ENCODE measurements at regions not wholly inside any gene's neighbourhood (a gene's known extent, or its start where the extent isn't known, plus 50 kb on each side); places are given as distances from the start of the nearest gene placed in this dataset.
"Not testable (repeated sequence)": the region's sequence is repeated elsewhere in the genome, so short reads cannot be mapped to it uniquely, and the experiment has no call there.

- TF ChIP-seq CTCF (IDR thresholded peaks at IDR 0.05; ENCODE audit: control extremely low read depth, extremely low read depth), result peak; percentile 31
- no peak for ATAC-seq (ENCODE audit: insufficient read depth, low FRiP score)
- WGBS, 2 donors, result 18 to 19% methylated on average over 9 of the region's 9 CpGs
Observed at GRCh38 chrX:27336466-27337091, 126.6 kb downstream of the PPP4R3C start.

GRCh38 chrX:27321632-27322031 lies 141.5 kb downstream of the PPP4R3C start:
- no peaks in the 10 kb centered on the region for H3K4me1 ChIP-seq (ENCODE audit: control insufficient read depth in 5 of 5, insufficient read depth in 5 of 5, low read length in 5 of 5)
- 35 to 80% methylated on average over 1 of the region's 1 CpG for WGBS, 2 donors
- no peak for ATAC-seq (ENCODE audit: insufficient read depth, low FRiP score)
- H3K27ac ChIP-seq (ENCODE audit: low read depth in 1 of 2, low read length in 1 of 2), result no peak overlapping the region
- no peak for TF ChIP-seq CTCF (IDR thresholded peaks at IDR 0.05; ENCODE audit: control extremely low read depth, extremely low read depth)
- no peaks in the 10 kb centered on the region for H3K36me3 ChIP-seq (ENCODE audit: control insufficient read depth in 4 of 4, insufficient read depth in 4 of 4, low read length in 4 of 4)
- H3K27me3 ChIP-seq (ENCODE audit: control insufficient read depth in 3 of 3, insufficient read depth in 3 of 3, low read length in 2 of 3), result no peaks in the 10 kb centered on the region
- H3K9me3 ChIP-seq (ENCODE audit: control insufficient read depth in 4 of 4, insufficient read depth in 3 of 4, low read length in 3 of 4), result no peaks in the 10 kb centered on the region
- H3K9ac ChIP-seq (ENCODE audit: insufficient read depth in 1 of 2, low read length in 2 of 2), result no peak overlapping the region
- DNase-seq, result no peak
- no peak overlapping the region for H3K4me3 ChIP-seq

More at GRCh38 chrX:27336466-27337091, 126.6 kb downstream of the PPP4R3C start:
- Histone ChIP-seq H3K27ac (ENCODE audit: low read depth in 1 of 2, low read length in 1 of 2) (no peak overlapping the region), H3K27me3 (ENCODE audit: control insufficient read depth in 3 of 3, insufficient read depth in 3 of 3, low read length in 2 of 3) (peaks cover 0 to 3% (median 0%) of the 10 kb centered on the region in 3 donors), H3K9ac (ENCODE audit: insufficient read depth in 1 of 2, low read length in 2 of 2) (no peak overlapping the region), H3K36me3 (ENCODE audit: control insufficient read depth in 4 of 4, insufficient read depth in 4 of 4, low read length in 4 of 4) (no peaks in the 10 kb centered on the region), H3K9me3 (ENCODE audit: control insufficient read depth in 4 of 4, insufficient read depth in 3 of 4, low read length in 3 of 4) (no peaks in the 10 kb centered on the region), H3K4me3 (no peak overlapping the region), H3K4me1 (ENCODE audit: control insufficient read depth in 5 of 5, insufficient read depth in 5 of 5, low read length in 5 of 5) (no peaks in the 10 kb centered on the region)
- peak in 2 of 3 donors; percentile 18 to 28 for DNase-seq

- no peaks in the 10 kb centered on the region for H3K9me3 ChIP-seq (ENCODE audit: control insufficient read depth in 4 of 4, insufficient read depth in 3 of 4, low read length in 3 of 4)
- H3K4me3 ChIP-seq, result no peak overlapping the region
- H3K4me1 ChIP-seq (ENCODE audit: control insufficient read depth in 5 of 5, insufficient read depth in 5 of 5, low read length in 5 of 5), result no peaks in the 10 kb centered on the region
- ATAC-seq (ENCODE audit: insufficient read depth, low FRiP score) (no peak), DNase-seq (no peak)
- no peaks in the 10 kb centered on the region for H3K27me3 ChIP-seq (ENCODE audit: control insufficient read depth in 3 of 3, insufficient read depth in 3 of 3, low read length in 2 of 3)
- TF ChIP-seq CTCF (IDR thresholded peaks at IDR 0.05; ENCODE audit: control extremely low read depth, extremely low read depth), result no peak
- no peak overlapping the region for H3K9ac ChIP-seq (ENCODE audit: insufficient read depth in 1 of 2, low read length in 2 of 2)
- H3K36me3 ChIP-seq (ENCODE audit: control insufficient read depth in 4 of 4, insufficient read depth in 4 of 4, low read length in 4 of 4), result no peaks in the 10 kb centered on the region
- H3K27ac ChIP-seq (ENCODE audit: low read depth in 1 of 2, low read length in 1 of 2), result no peak overlapping the region
Observed at GRCh38 chrX:27309406-27309805, 153.7 kb downstream of the PPP4R3C start.

GRCh38 chrX:27307546-27307945 lies 155.6 kb downstream of the PPP4R3C start:
- no peak for TF ChIP-seq CTCF (IDR thresholded peaks at IDR 0.05; ENCODE audit: control extremely low read depth, extremely low read depth)
- Histone ChIP-seq H3K4me3 (no peak overlapping the region), H3K27me3 (ENCODE audit: control insufficient read depth in 3 of 3, insufficient read depth in 3 of 3, low read length in 2 of 3) (no peaks in the 10 kb centered on the region), H3K4me1 (ENCODE audit: control insufficient read depth in 5 of 5, insufficient read depth in 5 of 5, low read length in 5 of 5) (no peaks in the 10 kb centered on the region), H3K36me3 (ENCODE audit: control insufficient read depth in 4 of 4, insufficient read depth in 4 of 4, low read length in 4 of 4) (no peaks in the 10 kb centered on the region), H3K27ac (ENCODE audit: low read depth in 1 of 2, low read length in 1 of 2) (no peak overlapping the region), H3K9me3 (ENCODE audit: control insufficient read depth in 4 of 4, insufficient read depth in 3 of 4, low read length in 3 of 4) (no peaks in the 10 kb centered on the region), H3K9ac (ENCODE audit: insufficient read depth in 1 of 2, low read length in 2 of 2) (no peak overlapping the region)
- WGBS, 2 donors, result 50 to 56% methylated on average over 1 of the region's 1 CpG
- ATAC-seq (ENCODE audit: insufficient read depth, low FRiP score), result no peak
- DNase-seq, result no peak

- WGBS, 2 donors, result 65 to 70% methylated on average over 6 of the region's 6 CpGs
Observed at GRCh38 chrX:27292552-27292951, 170.6 kb downstream of the PPP4R3C start.

More at GRCh38 chrX:27292552-27292951, 170.6 kb downstream of the PPP4R3C start:
- DNase-seq; H3K9ac ChIP-seq (ENCODE audit: insufficient read depth in 1 of 2, low read length in 2 of 2); H3K4me1 ChIP-seq (ENCODE audit: control insufficient read depth in 5 of 5, insufficient read depth in 5 of 5, low read length in 5 of 5); H3K4me3 ChIP-seq; H3K27ac ChIP-seq (ENCODE audit: low read depth in 1 of 2, low read length in 1 of 2); H3K36me3 ChIP-seq (ENCODE audit: control insufficient read depth in 4 of 4, insufficient read depth in 4 of 4, low read length in 4 of 4); ATAC-seq (ENCODE audit: insufficient read depth, low FRiP score); H3K27me3 ChIP-seq (ENCODE audit: control insufficient read depth in 3 of 3, insufficient read depth in 3 of 3, low read length in 2 of 3): not testable (repeated sequence)
- H3K9me3 ChIP-seq (ENCODE audit: control insufficient read depth in 4 of 4, insufficient read depth in 3 of 4, low read length in 3 of 4), result peaks cover 0 to 10% (median 0%) of the 10 kb centered on the region in 4 donors
